Adipocyte (in vitro differentiated cells): ENCODE measurements at regions not wholly inside any gene's neighbourhood (a gene's known extent, or its start where the extent isn't known, plus 50 kb on each side); places are given as distances from the start of the nearest gene placed in this dataset.

Experiments
- DNase-seq: peaks from one replicate; pipeline ENCODE4 v3.0.0-alpha.2; 2015; ENCODE audit warnings: low read depth
- H3K27me3 ChIP-seq: replicated peaks from 2 replicates; pipeline ENCODE4 v1.7.0; 2013; ENCODE audit warnings: mild to moderate bottlenecking, low read length, moderate library complexity; ENCODE audit not compliant: control insufficient read depth, insufficient read depth
- H3K36me3 ChIP-seq: 2 replicates; pipeline ENCODE4 v1.7.0; 2013; ENCODE audit warnings: low read length, mild to moderate bottlenecking, moderate library complexity; ENCODE audit not compliant: control insufficient read depth, insufficient read depth, severe bottlenecking
- H3K4me1 ChIP-seq: 2 replicates; pipeline ENCODE4 v1.7.0; 2013; ENCODE audit warnings: mild to moderate bottlenecking, low read length, moderate library complexity; ENCODE audit not compliant: control insufficient read depth, insufficient read depth
- H3K4me3 ChIP-seq: 2 replicates; pipeline ENCODE4 v1.7.0; 2013; ENCODE audit warnings: mild to moderate bottlenecking, low read length, moderate library complexity
- H3K9ac ChIP-seq: 2 replicates; pipeline ENCODE4 v1.7.0; 2013; ENCODE audit warnings: mild to moderate bottlenecking, low read length, moderate library complexity
- H3K9me3 ChIP-seq: 2 replicates; pipeline ENCODE4 v1.7.0; 2013; ENCODE audit warnings: mild to moderate bottlenecking, low read length, moderate library complexity; ENCODE audit not compliant: control insufficient read depth

DNA sequence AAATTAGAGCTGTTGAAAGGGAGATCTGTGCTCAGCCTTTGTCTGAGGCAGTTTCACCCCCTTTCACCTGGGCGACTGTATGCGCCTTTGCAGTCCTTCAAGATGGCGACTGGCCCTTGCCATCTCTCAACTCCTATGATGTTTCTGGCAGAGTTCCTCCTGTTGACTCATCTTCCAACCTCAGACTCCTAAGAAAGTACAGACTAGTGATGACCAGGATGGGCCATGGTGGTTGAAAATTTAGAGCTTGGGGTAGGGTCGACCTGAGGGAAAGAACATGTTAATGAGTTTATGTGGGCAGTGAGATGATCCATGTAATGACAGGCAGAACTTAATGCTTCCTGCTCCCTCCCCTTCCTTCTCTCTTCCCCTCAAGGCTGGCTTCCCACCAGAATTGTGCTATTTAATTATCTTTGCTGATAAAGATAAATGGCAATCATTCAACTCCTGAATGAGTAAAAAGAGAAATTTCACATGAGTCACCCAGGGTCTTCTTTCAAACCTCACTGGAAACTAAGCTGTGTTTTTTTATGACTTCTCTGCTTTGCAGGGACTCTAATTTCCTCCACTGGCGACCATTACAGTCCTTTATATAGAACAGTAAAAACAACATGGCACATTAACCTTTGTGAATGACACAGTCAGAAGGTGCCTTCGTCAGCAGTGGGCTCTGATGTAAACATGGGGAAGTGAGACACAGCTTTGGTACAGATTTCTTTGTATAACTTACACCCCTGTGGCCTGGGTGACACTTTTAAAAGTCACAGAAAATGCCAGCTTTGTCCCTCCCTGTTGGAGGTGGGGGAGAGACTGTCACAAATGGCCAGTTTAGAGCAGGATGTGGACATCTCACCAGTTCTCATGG, 103.5 kb downstream of the SCP2D1 start:
- H3K4me3 ChIP-seq = no peak overlapping the region
- H3K4me1 ChIP-seq = no peaks in the 10 kb centered on the region
- DNase-seq = no peak
- H3K9ac ChIP-seq = no peak overlapping the region
- no peaks in the 10 kb centered on the region for H3K9me3 ChIP-seq
- H3K36me3 ChIP-seq = no peaks in the 10 kb centered on the region
- H3K27me3 ChIP-seq = peaks cover 9% of the 10 kb centered on the region

- no peak overlapping the region for H3K4me3 ChIP-seq
- H3K27me3 ChIP-seq = peaks cover 3% of the 10 kb centered on the region
- no peak for DNase-seq
- no peak overlapping the region for H3K9ac ChIP-seq
- H3K4me1 ChIP-seq = no peaks in the 10 kb centered on the region
- no peaks in the 10 kb centered on the region for H3K36me3 ChIP-seq
- H3K9me3 ChIP-seq = no peaks in the 10 kb centered on the region
Observed at GRCh38 chr20:18919996-18920395, 106.4 kb downstream of the SCP2D1 start.

GRCh38 chr20:18921291-18921690, 107.7 kb downstream of the SCP2D1 start:
- DNase-seq = no peak
- Histone ChIP-seq H3K4me1 (no peaks in the 10 kb centered on the region), H3K9ac (no peak overlapping the region), H3K27me3 (peaks cover 3% of the 10 kb centered on the region), H3K4me3 (no peak overlapping the region), H3K36me3 (no peaks in the 10 kb centered on the region), H3K9me3 (no peaks in the 10 kb centered on the region)

DNA sequence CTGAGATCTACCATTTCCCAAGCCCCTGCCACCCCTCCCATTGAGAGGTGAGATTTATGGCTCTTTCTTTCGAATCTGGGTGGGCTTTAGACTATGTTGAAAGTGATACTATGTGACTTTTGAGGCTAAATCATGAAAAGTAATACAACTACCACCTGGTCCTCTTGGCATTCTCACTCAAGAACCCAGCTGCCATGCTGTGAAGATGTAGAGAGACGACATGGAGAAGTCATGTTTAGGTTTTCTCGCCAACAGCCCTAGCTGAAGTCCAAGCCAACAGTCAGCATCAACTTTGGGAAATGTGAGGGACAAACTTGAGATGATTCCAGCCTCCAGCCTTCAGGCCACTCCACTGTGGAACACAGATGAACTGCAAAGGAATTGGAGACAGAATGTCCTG, 108.7 kb downstream of the SCP2D1 start:
- H3K4me3 ChIP-seq = no peak overlapping the region
- no peak overlapping the region for H3K9ac ChIP-seq
- no peak for DNase-seq
- H3K36me3 ChIP-seq = no peaks in the 10 kb centered on the region
- peaks cover 3% of the 10 kb centered on the region for H3K27me3 ChIP-seq
- H3K4me1 ChIP-seq = no peaks in the 10 kb centered on the region
- no peaks in the 10 kb centered on the region for H3K9me3 ChIP-seq

DNA sequence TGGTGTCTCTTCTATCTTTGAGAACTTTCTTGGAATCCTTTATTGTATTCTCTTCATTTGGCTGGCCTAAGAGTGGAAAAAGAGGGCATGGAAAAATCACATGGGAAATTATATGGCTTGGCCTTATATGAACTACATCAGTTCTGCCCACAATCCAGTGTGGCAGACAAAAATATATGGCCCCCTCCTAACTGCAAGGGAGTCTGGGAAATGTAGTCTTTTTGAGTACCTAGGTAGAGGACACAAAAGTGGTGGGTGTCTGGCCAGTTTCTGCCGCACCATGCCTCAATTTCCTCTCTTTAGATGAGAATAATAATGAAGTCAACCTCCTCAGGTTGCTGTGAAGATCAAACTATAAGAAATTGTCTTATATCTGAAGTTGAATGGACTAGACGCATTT, 109.3 kb downstream of the SCP2D1 start:
- no peaks in the 10 kb centered on the region for H3K9me3 ChIP-seq
- peaks cover 3% of the 10 kb centered on the region for H3K27me3 ChIP-seq
- no peaks in the 10 kb centered on the region for H3K36me3 ChIP-seq
- no peaks in the 10 kb centered on the region for H3K4me1 ChIP-seq
- no peak for DNase-seq
- no peak overlapping the region for H3K4me3 ChIP-seq
- H3K9ac ChIP-seq = no peak overlapping the region

DNA sequence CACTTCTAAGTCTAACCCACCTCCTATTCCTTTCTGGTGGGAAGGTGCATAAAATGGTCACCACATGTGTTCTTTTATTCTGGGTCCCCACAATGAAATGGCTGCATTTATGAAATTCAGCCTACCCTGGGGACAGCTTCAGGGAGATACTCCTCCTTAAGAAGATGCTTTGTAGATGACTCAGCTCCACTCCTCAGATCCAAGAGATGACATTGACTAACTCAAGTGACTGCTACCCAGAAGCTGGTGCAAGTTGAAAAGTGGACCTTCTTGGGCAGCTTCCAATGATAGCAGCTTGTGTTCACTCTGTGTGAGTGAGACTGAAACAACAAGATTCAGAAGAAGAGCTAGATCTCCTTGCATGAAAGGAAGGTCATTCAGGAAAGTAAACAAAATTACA, 113.4 kb downstream of the SCP2D1 start:
- Histone ChIP-seq H3K9me3 (no peaks in the 10 kb centered on the region), H3K9ac (no peak overlapping the region), H3K36me3 (no peaks in the 10 kb centered on the region), H3K4me3 (no peak overlapping the region), H3K27me3 (no peaks in the 10 kb centered on the region), H3K4me1 (no peaks in the 10 kb centered on the region)
- no peak for DNase-seq

GRCh38 chr20:18928626-18929025, 115.0 kb downstream of the SCP2D1 start:
- no peak overlapping the region for H3K4me3 ChIP-seq
- no peaks in the 10 kb centered on the region for H3K4me1 ChIP-seq
- DNase-seq = no peak
- H3K9ac ChIP-seq = no peak overlapping the region
- H3K36me3 ChIP-seq = no peaks in the 10 kb centered on the region
- H3K9me3 ChIP-seq = no peaks in the 10 kb centered on the region
- H3K27me3 ChIP-seq = no peaks in the 10 kb centered on the region

DNA sequence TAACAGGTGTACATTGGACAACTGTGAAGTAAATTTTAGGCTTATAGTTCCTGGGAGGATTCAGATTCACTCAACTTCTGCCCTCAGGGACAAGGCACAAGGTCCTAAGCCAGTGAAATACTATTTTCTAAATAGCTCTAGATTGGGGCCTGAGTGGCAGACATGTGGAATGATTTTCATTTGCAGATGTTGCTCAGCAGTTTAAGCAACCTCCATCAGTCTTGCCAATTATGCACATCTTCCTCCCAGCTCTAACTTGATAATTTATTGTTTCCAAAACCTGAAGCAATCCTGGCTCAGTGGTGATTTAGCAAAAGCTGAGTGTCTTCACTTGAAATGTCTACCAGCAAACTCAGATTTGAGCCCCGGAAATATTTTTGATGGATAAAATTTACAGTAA, 116.2 kb downstream of the SCP2D1 start:
- no peak overlapping the region for H3K4me3 ChIP-seq
- no peaks in the 10 kb centered on the region for H3K9me3 ChIP-seq
- H3K4me1 ChIP-seq = no peaks in the 10 kb centered on the region
- DNase-seq = no peak
- H3K36me3 ChIP-seq = no peaks in the 10 kb centered on the region
- H3K9ac ChIP-seq = no peak overlapping the region
- H3K27me3 ChIP-seq = no peaks in the 10 kb centered on the region

- H3K9ac ChIP-seq = no peak overlapping the region
- DNase-seq = no peak
- H3K36me3 ChIP-seq = no peaks in the 10 kb centered on the region
- peaks cover 4% of the 10 kb centered on the region for H3K4me1 ChIP-seq
- no peak overlapping the region for H3K4me3 ChIP-seq
- peaks cover 5% of the 10 kb centered on the region for H3K9me3 ChIP-seq
- H3K27me3 ChIP-seq = peaks cover 11% of the 10 kb centered on the region
Observed at GRCh38 chr20:18943542-18943941, 130.0 kb downstream of the SCP2D1 start.

DNA sequence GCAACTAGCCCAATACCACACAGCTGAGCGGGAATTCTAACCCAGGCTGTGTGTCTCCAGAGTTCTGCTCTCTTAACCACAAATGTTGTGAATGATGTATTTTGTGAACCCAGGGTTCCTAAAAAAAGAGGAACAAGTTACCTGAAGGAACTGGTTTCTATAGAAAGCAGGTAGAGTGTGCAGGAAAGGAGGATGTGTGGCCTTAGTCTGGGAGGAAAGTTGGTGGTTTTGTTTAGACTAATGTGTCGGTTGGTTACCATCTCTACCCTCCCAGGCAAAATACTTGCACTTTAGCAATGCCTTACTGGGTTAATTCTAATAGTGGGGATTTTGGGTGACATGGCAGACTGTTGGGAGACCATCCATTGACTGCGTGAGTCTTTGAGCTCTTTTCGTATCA, 143.3 kb downstream of the SCP2D1 start:
- no peaks in the 10 kb centered on the region for H3K9me3 ChIP-seq
- H3K27me3 ChIP-seq = no peaks in the 10 kb centered on the region
- no peak overlapping the region for H3K9ac ChIP-seq
- H3K36me3 ChIP-seq = no peaks in the 10 kb centered on the region
- DNase-seq = no peak
- no peak overlapping the region for H3K4me3 ChIP-seq
- H3K4me1 ChIP-seq = no peaks in the 10 kb centered on the region

- no peaks in the 10 kb centered on the region for H3K9me3 ChIP-seq
- no peak for DNase-seq
- H3K36me3 ChIP-seq = no peaks in the 10 kb centered on the region
- H3K27me3 ChIP-seq = peaks cover 1% of the 10 kb centered on the region
- no peak overlapping the region for H3K9ac ChIP-seq
- H3K4me3 ChIP-seq = no peak overlapping the region
- no peaks in the 10 kb centered on the region for H3K4me1 ChIP-seq
Observed at GRCh38 chr20:18957328-18957727, 143.7 kb downstream of the SCP2D1 start.

DNA sequence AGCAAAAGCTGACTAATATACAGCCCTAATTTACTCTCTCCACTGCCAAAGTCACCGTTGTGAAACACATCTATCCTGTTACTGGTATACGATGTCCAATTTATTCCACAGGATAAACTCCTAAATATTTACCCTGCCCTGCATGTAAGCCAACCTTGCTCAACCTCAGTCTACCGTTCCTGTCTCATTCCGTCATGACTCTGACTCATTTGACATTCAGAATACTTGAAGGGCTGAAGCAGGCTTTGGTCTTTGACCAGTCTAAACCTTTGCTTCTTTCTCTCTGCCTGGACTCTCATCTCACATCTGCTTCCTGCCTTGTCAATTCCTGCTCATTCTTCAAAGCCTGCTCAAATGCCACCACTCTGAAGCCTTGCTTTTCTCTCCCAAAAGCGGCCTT, 157.5 kb downstream of the SCP2D1 start:
- Histone ChIP-seq H3K27me3 (no peaks in the 10 kb centered on the region), H3K36me3 (no peaks in the 10 kb centered on the region), H3K9ac (no peak overlapping the region), H3K9me3 (peaks cover 7% of the 10 kb centered on the region), H3K4me1 (peaks cover 32% of the 10 kb centered on the region), H3K4me3 (no peak overlapping the region)
- DNase-seq = no peak
